Activated T-cell treated with anti-CD3 and anti-CD28 coated beads for 4 hours (primary cell): ENCODE measurements at regions not wholly inside any gene's neighbourhood (a gene's known extent, or its start where the extent isn't known, plus 50 kb on each side); places are given as distances from the start of the nearest gene placed in this dataset.

Experiments used
- DNase-seq: peaks from one replicate; pipeline ENCODE4 v3.0.0-alpha.2; 2020

DNA sequence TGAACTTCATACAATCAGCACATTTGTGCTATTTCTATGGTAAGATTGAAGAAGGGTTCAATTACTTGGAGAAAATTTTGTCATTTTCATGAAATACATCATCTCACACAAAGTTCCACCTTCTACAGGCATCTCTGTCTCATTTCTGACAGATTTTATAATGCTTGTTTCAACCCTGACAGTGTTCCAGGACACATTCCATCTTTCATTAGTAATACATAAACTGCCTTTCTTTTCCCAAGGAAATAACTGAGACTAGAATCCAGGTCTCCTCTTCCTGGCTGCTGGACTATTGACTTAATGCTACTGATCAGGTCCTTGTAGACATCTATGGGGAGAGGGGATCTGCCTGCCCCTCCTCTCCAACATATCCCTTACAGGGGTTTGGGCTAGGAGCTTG lies 70.1 kb upstream of the PLPP4 start:
- DNase-seq = no peak

DNA sequence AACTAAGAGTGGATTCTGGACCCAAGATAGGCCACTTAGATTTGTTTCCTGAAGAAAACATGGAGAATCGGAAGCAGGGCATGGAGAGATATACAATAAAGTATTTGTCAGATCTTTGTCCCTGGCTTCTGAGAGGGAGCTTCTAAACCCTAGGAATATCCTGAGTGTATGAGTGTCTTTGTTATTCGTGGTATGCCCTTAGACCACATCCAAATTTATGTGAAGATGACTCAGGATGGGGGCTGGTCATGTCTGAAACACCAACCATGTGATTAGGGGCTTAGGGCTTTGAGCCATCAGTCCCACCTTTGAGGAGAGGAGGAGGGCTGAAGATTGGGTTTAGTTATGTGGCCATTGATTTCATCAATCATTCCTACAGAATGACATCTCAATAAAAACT lies 69.7 kb upstream of the PLPP4 start:
- no peak for DNase-seq

- no peak for DNase-seq
Measured at GRCh38 chr10:120392245-120392644, 64.8 kb upstream of the PLPP4 start.

GRCh38 chr10:120392671-120393079 lies 64.4 kb upstream of the PLPP4 start:
- DNase-seq = no peak

DNA sequence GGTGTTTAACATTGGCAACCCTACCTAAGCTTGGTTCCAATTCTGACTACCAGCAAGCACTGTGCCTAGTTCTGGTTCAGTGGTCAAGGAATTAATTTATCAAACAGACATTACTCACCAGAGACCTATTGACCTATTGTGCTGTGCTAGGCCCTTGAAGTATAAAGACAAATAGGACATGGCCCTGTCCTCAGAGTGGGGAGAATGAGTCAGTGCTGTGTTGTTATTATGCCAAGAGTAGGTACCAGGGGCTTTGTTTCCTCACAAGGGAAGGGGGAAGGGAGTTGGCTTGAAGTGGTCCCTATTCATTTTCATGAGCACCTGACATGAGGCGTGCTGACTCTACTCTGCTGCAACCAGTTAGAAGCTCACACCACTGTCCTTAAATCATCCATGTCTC lies 62.6 kb upstream of the PLPP4 start:
- no peak for DNase-seq

DNA sequence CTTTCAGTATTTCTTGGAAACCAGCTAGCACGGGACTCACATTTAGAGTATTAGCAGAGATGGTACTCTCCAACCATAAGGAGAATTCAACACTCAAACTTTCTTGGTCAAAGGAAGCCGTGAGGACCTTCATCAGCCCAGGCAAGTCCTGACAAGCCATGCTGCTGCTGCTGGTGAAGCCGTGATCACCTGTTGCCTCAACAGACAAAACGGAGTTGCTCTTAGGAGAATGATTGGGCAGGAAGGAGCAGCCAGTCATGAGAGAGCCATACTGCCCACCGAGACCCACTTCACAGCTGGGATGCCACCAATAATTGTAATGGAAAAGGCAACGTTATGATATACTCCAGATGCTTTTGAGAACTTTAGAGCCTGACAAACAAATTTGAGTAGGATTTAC lies 60.8 kb upstream of the PLPP4 start:
- DNase-seq = no peak

GRCh38 chr10:120398180-120398579 lies 58.8 kb upstream of the PLPP4 start:
- no peak for DNase-seq

DNA sequence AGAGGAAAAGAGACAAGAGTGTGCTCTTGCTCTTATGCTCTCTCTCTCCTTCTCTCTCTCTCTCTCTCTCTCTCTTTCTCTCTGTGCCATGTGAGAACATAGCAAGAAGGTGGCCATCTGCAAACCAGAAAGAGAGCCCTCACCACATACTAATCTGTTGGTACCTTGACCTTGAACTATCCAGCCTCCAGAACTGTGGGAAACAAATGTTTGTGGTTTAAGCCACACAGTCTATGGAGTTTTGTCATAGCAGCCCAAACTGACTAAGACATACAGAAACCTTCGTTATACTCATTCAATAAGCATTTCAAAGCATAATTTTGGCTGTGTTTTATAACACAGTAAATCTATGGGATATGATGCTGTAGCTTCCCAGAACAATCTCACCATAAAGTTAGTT lies 56.4 kb upstream of the PLPP4 start:
- DNase-seq = no peak

DNA sequence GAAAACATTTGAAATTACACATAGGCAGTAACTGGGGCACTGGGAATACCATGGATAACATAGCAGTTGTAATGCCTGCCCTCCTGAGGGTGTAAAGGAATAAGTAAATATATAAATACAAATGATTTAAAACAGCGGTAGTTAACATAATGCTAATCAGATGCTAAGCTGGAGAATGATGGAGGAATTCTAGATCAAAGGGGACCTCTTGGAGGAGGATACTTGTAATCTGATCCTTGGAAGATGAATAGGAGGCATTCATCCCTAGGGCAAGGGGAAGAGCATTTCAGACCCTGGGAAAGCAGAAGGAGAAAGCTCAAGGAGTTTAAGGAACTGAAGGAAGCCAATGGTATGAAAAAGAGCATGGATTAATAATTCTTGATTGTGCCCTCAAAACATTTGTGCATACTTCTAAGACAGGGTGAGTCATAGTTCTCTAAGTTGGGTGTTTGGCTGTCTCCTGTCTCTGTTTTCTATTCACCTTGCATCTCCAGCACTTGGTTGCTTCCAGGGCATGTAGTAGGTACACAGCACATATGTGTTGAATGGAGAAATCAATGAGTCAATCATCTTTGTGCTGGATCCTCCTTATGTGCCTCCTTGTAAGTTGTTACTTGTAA lies 54.8 kb upstream of the PLPP4 start:
- DNase-seq = no peak

- DNase-seq = no peak
Measured at GRCh38 chr10:120403109-120403508, 53.9 kb upstream of the PLPP4 start.

DNA sequence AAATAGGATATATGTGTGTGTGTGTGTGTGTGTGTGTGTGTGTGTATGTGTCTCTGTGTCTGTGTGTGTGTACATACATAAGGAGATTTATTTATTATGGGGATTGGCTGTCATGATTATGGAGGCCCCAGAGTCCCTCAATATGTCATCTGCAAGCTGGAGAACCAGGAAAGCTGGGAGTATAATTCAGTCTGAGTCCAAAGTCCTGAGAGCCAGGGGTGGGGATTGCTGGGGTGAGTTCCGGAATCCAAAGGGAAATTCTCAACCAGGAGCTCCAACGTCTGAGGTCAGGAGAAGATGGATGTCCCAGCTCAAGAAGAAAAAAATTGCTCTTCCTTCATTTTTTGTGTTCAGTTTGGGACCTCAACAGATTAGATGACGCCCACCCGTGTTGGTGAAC lies 50.7 kb upstream of the PLPP4 start:
- DNase-seq = no peak
